Heart left ventricle (tissue), 16 donors: ENCODE measurements at regions not wholly inside any gene's neighbourhood (a gene's known extent, or its start where the extent isn't known, plus 50 kb on each side); places are given as distances from the start of the nearest gene placed in this dataset.

Experiments used
- ATAC-seq, 4 donors: fragments of 200-7000 bp; cut with Tn5 transposase; one replicate each; pipeline ENCODE4 v1.9.1; 2020 to 2022; ENCODE audit warnings: moderate library complexity in 4 of 4, mild to moderate bottlenecking in 3 of 4, moderate number of reproducible peaks in 1 of 4
- DNase-seq, 5 donors: peaks; one replicate each; pipeline ENCODE4 v3.0.0-alpha.2; 2020
- H3K27ac ChIP-seq, 12 donors: fragments of 200-600 bp; sonication (generic) in 4 of 12; one replicate each; pipeline versions ENCODE4 v1.5.0 to v1.8.0; 2016 to 2022; ENCODE audit warnings: mild to moderate bottlenecking in 2 of 12
- H3K27me3 ChIP-seq, 9 donors: fragments of 200-600 bp; sonication (generic) in 2 of 9; one replicate each; pipeline versions ENCODE4 v1.5.1 to v1.8.0; 2016 to 2022; ENCODE audit warnings: mild to moderate bottlenecking in 3 of 9
- H3K36me3 ChIP-seq, 9 donors: fragments of 200-600 bp; sonication (generic) in 2 of 9; one replicate each; pipeline versions ENCODE4 v1.5.0 to v1.8.0; 2018 to 2022; ENCODE audit warnings: mild to moderate bottlenecking in 2 of 9
- H3K4me1 ChIP-seq, 12 donors: fragments of 200-600 bp; sonication (generic) in 4 of 12; one replicate each; pipeline versions ENCODE4 v1.5.0 to v1.8.0; 2016 to 2022; ENCODE audit warnings: mild to moderate bottlenecking in 3 of 12
- H3K4me3 ChIP-seq, 12 donors: fragments of 200-600 bp; sonication (generic) in 4 of 12; one replicate each; pipeline versions ENCODE4 v1.5.0 to v1.8.0; 2017 to 2022; ENCODE audit warnings: mild to moderate bottlenecking in 9 of 12, moderate library complexity in 4 of 12
- H3K9me3 ChIP-seq, 12 donors: fragments of 200-600 bp; sonication (generic) in 4 of 12; one replicate each; pipeline versions ENCODE4 v1.5.0 to v1.8.0; 2016 to 2022; ENCODE audit warnings: mild to moderate bottlenecking in 1 of 12
- CTCF ChIP-seq, 12 donors: fragments of 200-600 bp; sonication (generic) in 4 of 12; IDR thresholded peaks; one replicate each; pipeline versions ENCODE4 v1.5.0 to v1.8.0; 2018 to 2022; ENCODE audit warnings: antibody characterized with exemption in 12 of 12, mild to moderate bottlenecking in 5 of 12
- POLR2A ChIP-seq, 2 donors: fragments of 450-650 bp; IDR thresholded peaks; one replicate each; pipeline ENCODE4 v1.6.1; 2017; ENCODE audit warnings: antibody characterized with exemption in 2 of 2, mild to moderate bottlenecking in 2 of 2, moderate library complexity in 2 of 2
- WGBS, 4 donors: extraction: QIAGEN DNeasy Blood & Tissue Kit in 2 of 4; methylation state at CpG; one replicate each; pipeline versions ENCODE4 v1.1.5 to v1.1.7; 2013 to 2018; 5-methylcytosine and 5-hydroxymethylcytosine counted together
- intact Hi-C, 10 donors: fragments of 100-400 bp; cut with DNase I; formaldehyde crosslinking; loops; one replicate each; pipeline versions ENCODE4 v1.11.1 to v1.14.2; 2022
- donor health status: ischemic (EF 13 %, LVEDD 7.1; RV severe dilation, severe dysfunction).
- donor health status: healthy with polysubstance abuse.
- donor health status: DM: no; HTN: yes; CAD: no.
- donor health status: DM: no; HTN: no; CAD: no.
- donor health status: ischemic (EF 25% LVEDD 6.9; RV normal size, moderate dysfunction).
- donor health status: ischemic (EF 25% LVEDD 5.7; RV mildly dilated, moderate dysfunction).
- donor health status: healthy.
- donor health status: DM: yes; HTN: yes; CAD: no.
- donor health status: ischemic (EF 35%, LVEDD 5.7; RV mildly dilated, moderate dysfunction).
- donor health status: nonischemic (EF 11% LVEDD 7.7; RV severe dilation, severe dysfunction).
- donor health status: DM: yes; HTN: yes; CAD: no.
- donor health status: PGD.
- donor health status: ischemic (EF 29% LVEDD 5.4; RV normal size, mild dysfunction).
- donor health status: nonischemic (EF 23%, LVEDD 6.1; RV moderate dilation, normal function).

- no peaks in the 10 kb centered on the region for H3K9me3 ChIP-seq
- ATAC-seq (no peak), DNase-seq (no peak)
- TF ChIP-seq POLR2A (IDR thresholded peaks at IDR 0.05): no peak
- no peak for TF ChIP-seq CTCF (IDR thresholded peaks at IDR 0.05)
- 53 to 59% (median 57%) methylated on average over 5 of the region's 5 CpGs for WGBS, 4 donors
- H3K27ac ChIP-seq: no peak overlapping the region
- H3K27me3 ChIP-seq: no peaks in the 10 kb centered on the region
- H3K4me1 ChIP-seq: peaks cover 0 to 9% (median 0%) of the 10 kb centered on the region in 12 donors
- intact Hi-C loops: no loop called here
- no peak overlapping the region for H3K4me3 ChIP-seq
- no peaks in the 10 kb centered on the region for H3K36me3 ChIP-seq
Measured at GRCh38 chr4:138644322-138644721, 371.3 kb upstream of the NOCT start.

- Histone ChIP-seq H3K36me3 (no peaks in the 10 kb centered on the region), H3K4me3 (no peak overlapping the region), H3K27me3 (no peaks in the 10 kb centered on the region), H3K27ac (no peak overlapping the region), H3K9me3 (no peaks in the 10 kb centered on the region), H3K4me1 (peaks cover 0 to 9% (median 0%) of the 10 kb centered on the region in 12 donors)
- intact Hi-C loops: no loop called here
- no peak for ATAC-seq
- 47 to 55% (median 53%) methylated on average over 1 of the region's 1 CpG for WGBS, 4 donors
- no peak for DNase-seq
- TF ChIP-seq POLR2A (IDR thresholded peaks at IDR 0.05) (no peak), CTCF (IDR thresholded peaks at IDR 0.05) (no peak)
Measured at GRCh38 chr4:138643827-138644226, 371.8 kb upstream of the NOCT start.

- Histone ChIP-seq H3K4me3 (no peak overlapping the region), H3K27me3 (no peaks in the 10 kb centered on the region), H3K27ac (no peak overlapping the region), H3K9me3 (no peaks in the 10 kb centered on the region), H3K36me3 (no peaks in the 10 kb centered on the region), H3K4me1 (peaks cover 0 to 6% (median 0%) of the 10 kb centered on the region in 12 donors)
- intact Hi-C loops: no loop called here
- no peak for DNase-seq
- TF ChIP-seq CTCF (IDR thresholded peaks at IDR 0.05) (no peak), POLR2A (IDR thresholded peaks at IDR 0.05) (no peak)
- ATAC-seq: no peak
Measured at GRCh38 chr4:138639018-138639741, 376.4 kb upstream of the NOCT start.

- Histone ChIP-seq H3K4me3 (no peak overlapping the region), H3K27ac (no peak overlapping the region), H3K36me3 (no peaks in the 10 kb centered on the region), H3K4me1 (no peaks in the 10 kb centered on the region), H3K27me3 (no peaks in the 10 kb centered on the region), H3K9me3 (no peaks in the 10 kb centered on the region)
- no peak for TF ChIP-seq CTCF (IDR thresholded peaks at IDR 0.05)
- no peak for TF ChIP-seq POLR2A (IDR thresholded peaks at IDR 0.05)
- DNase-seq: no peak
- intact Hi-C loops: no loop called here
- 88 to 96% (median 94%) methylated on average over 7 of the region's 7 CpGs for WGBS, 4 donors
- ATAC-seq: no peak
Measured at GRCh38 chr4:138636781-138637180, 378.8 kb upstream of the NOCT start.
